K562 (cell line): ENCODE measurements at regions not wholly inside any gene's neighbourhood (a gene's known extent, or its start where the extent isn't known, plus 50 kb on each side); places are given as distances from the start of the nearest gene placed in this dataset.
"Not testable (repeated sequence)": the region's sequence is repeated elsewhere in the genome, so short reads cannot be mapped to it uniquely, and the experiment has no call there.

ENCODE experiments used
- ATAC-seq: fragments of 200-7000 bp; cut with Tn5 transposase; 3 replicates; pipeline ENCODE4 v1.9.1; 2020; ENCODE audit warnings: moderate library complexity
- BruUV-seq: library from RNA; stranded (reverse); fragments of 400-500 nt; replicated peaks from 2 replicates; lab custom pipeline; 2021; lab: Mats Ljungman, UMichigan
- CTCF ChIA-PET: fragments of 300-600 bp; formaldehyde crosslinking; extraction: SDS; loops from one replicate; lab custom pipeline; 2021; ENCODE audit warnings: low intra/inter-chr PET ratio; lab: Yijun Ruan, JAX
- POLR2A ChIA-PET: fragments of 300-600, 350-650 bp; sonication (Branson Sonifier 250); formaldehyde crosslinking; extraction: SDS; loops from one replicate; lab custom pipeline; 2021; ENCODE audit warnings: antibody characterized with exemption, inconsistent platforms; lab: Yijun Ruan, JAX
- DNase-seq, 4 experiments: peaks; one replicate each; pipeline versions ENCODE4 v3.0.0 to v3.0.0-alpha.2; 2011 to 2018; ENCODE audit warnings: low spot score in 3 of 4, mixed read lengths in 3 of 4; ENCODE audit errors: extremely low read depth in 1 of 4
- FAIRE-seq: peaks from 2 replicates; lab custom pipeline; 2011; peaks lifted over from hg19 to GRCh38; lab: Jason Lieb, UNC
- H2AFZ ChIP-seq: 2 replicates; pipeline ENCODE4 v1.6.0; 2011; ENCODE audit warnings: low read depth, low read length, control low read depth, inconsistent platforms
- H3K27ac ChIP-seq: fragments of 200-600 bp; 3 replicates; pipeline ENCODE4 v1.8.0; 2011; ENCODE audit warnings: low read depth, mild to moderate bottlenecking, control low read depth, inconsistent platforms, low read length, moderate library complexity, mixed read lengths; ENCODE audit errors: extremely low read depth
- H3K27me3 ChIP-seq, 2 experiments: fragments of 300-600 bp in 1 of 2; 2 replicates in 1 of 2; 3 replicates in 1 of 2; pipeline versions ENCODE4 v1.6.0 to v1.8.0; 2011; ENCODE audit warnings: inconsistent platforms in 2 of 2, low read length in 2 of 2, mild to moderate bottlenecking in 1 of 2, mixed read lengths in 1 of 2, moderate library complexity in 1 of 2; ENCODE audit not compliant: control insufficient read depth in 2 of 2, insufficient read depth in 2 of 2
- H3K36me3 ChIP-seq: fragments of 300-600 bp; 3 replicates; pipeline ENCODE4 v1.8.0; 2011; ENCODE audit warnings: mild to moderate bottlenecking, low read length, inconsistent platforms; ENCODE audit not compliant: control insufficient read depth, insufficient read depth
- H3K4me1 ChIP-seq, 2 experiments: fragments of 200-600 bp in 1 of 2; replicated peaks in 1 of 2; 2 replicates in 1 of 2; 3 replicates in 1 of 2; pipeline versions ENCODE4 v1.5.1 to v1.8.0; 2011; ENCODE audit warnings: inconsistent platforms in 2 of 2, low read length in 2 of 2, mild to moderate bottlenecking in 1 of 2, mixed read lengths in 1 of 2, moderate library complexity in 1 of 2; ENCODE audit not compliant: control insufficient read depth in 2 of 2, insufficient read depth in 2 of 2
- H3K4me2 ChIP-seq: 2 replicates; pipeline ENCODE4 v1.6.1; 2011; ENCODE audit warnings: low read length, control low read depth, inconsistent platforms, mixed read lengths; ENCODE audit not compliant: insufficient read depth
- H3K4me3 ChIP-seq: fragments of 200-600 bp; sonication (generic), shearing (Covaris generic); 2 replicates; pipeline ENCODE4 v1.5.1; 2016; ENCODE audit warnings: control low read depth, inconsistent platforms
- H3K79me2 ChIP-seq: fragments of 200-600 bp; 3 replicates; pipeline ENCODE4 v1.8.0; 2011; ENCODE audit warnings: low read length, inconsistent platforms; ENCODE audit not compliant: control insufficient read depth, insufficient read depth
- H3K9ac ChIP-seq, 2 experiments: 2 replicates each; pipeline versions ENCODE4 v1.6.0 to v1.6.1; 2011; ENCODE audit warnings: low read depth in 2 of 2, low read length in 2 of 2, control low read depth in 1 of 2, inconsistent platforms in 1 of 2, mild to moderate bottlenecking in 1 of 2, mixed read lengths in 1 of 2; ENCODE audit not compliant: insufficient read depth in 1 of 2
- H3K9me1 ChIP-seq: one replicate; pipeline ENCODE4 v1.6.0; 2011; ENCODE audit warnings: inconsistent platforms, mild to moderate bottlenecking, low read length, moderate library complexity; ENCODE audit not compliant: control insufficient read depth, insufficient read depth
- H3K9me3 ChIP-seq: replicated peaks from 2 replicates; pipeline ENCODE4 v1.5.1; 2011; ENCODE audit warnings: low read depth, low read length, inconsistent platforms; ENCODE audit not compliant: control insufficient read depth, insufficient read depth
- H4K20me1 ChIP-seq: replicated peaks from 2 replicates; pipeline ENCODE4 v1.6.1; 2011; ENCODE audit warnings: low read length, inconsistent platforms, mixed read lengths; ENCODE audit not compliant: control insufficient read depth, insufficient read depth
- WGBS: fragments of 100-300 bp; shearing (Covaris generic); methylation state at CpG from one replicate; pipeline ENCODE4 v1.1.6; 2016; ENCODE audit warnings: low coverage, mixed read lengths; ENCODE audit not compliant: insufficient coverage; ENCODE audit errors: missing lambda C conversion rate; 5-methylcytosine and 5-hydroxymethylcytosine counted together
- in situ Hi-C: fragments of 300-500 bp; cut with MboI; formaldehyde crosslinking; loops from 4 replicates; pipeline ENCODE4 v1.15.0; 2018; ENCODE audit warnings: inconsistent platforms, mixed read lengths
- intact Hi-C: fragments of 100-400 bp; cut with micrococcal nuclease; formaldehyde crosslinking; loops from 2 replicates; pipeline ENCODE4 v1.14.2; 2022

GRCh38 chr12:9470367-9470766, 137.3 kb downstream of the KLRB1 start:
- H3K4me1 ChIP-seq, H3K27ac ChIP-seq, H3K9me3 ChIP-seq, DNase-seq, BruUV-seq, H2AFZ ChIP-seq, H3K9ac ChIP-seq, H3K27me3 ChIP-seq, H4K20me1 ChIP-seq, H3K4me2 ChIP-seq, H3K4me3 ChIP-seq, CTCF ChIA-PET, intact Hi-C loops, ATAC-seq, H3K79me2 ChIP-seq, POLR2A ChIA-PET, H3K36me3 ChIP-seq, FAIRE-seq, H3K9me1 ChIP-seq: not testable (repeated sequence)
- in situ Hi-C loops: loop anchor here (5.0 to 25.0 kb wide), 2 partner anchors 127 to 242 kb away; no protein-coding TSS in a partner anchor
- no CpG with 5 or more reads among the region's 1 CpG for WGBS

- H3K36me3 ChIP-seq, H3K9me3 ChIP-seq, H3K4me3 ChIP-seq, ATAC-seq, H3K79me2 ChIP-seq, DNase-seq, H3K4me1 ChIP-seq, H3K9ac ChIP-seq, H3K27me3 ChIP-seq, POLR2A ChIA-PET, H3K27ac ChIP-seq, BruUV-seq, H3K9me1 ChIP-seq, CTCF ChIA-PET, H2AFZ ChIP-seq, H3K4me2 ChIP-seq, H4K20me1 ChIP-seq, FAIRE-seq: not testable (repeated sequence)
- in situ Hi-C loops (loop anchor here (5.0 to 25.0 kb wide), 2 partner anchors 127 to 242 kb away; no protein-coding TSS in a partner anchor), intact Hi-C loops (loop anchor here (10.0 kb wide), 2 partner anchors 95 to 135 kb away; no protein-coding TSS in a partner anchor)
- 0% methylated on average over 1 of the region's 1 CpG for WGBS
Measured at GRCh38 chr12:9469956-9470355, 137.8 kb downstream of the KLRB1 start.

GRCh38 chr12:9469463-9469862, 138.3 kb downstream of the KLRB1 start:
- H3K27ac ChIP-seq, DNase-seq, H2AFZ ChIP-seq, H3K4me2 ChIP-seq, H3K27me3 ChIP-seq, H3K9me3 ChIP-seq, BruUV-seq, H4K20me1 ChIP-seq, H3K9me1 ChIP-seq, FAIRE-seq, H3K4me3 ChIP-seq, H3K79me2 ChIP-seq, H3K9ac ChIP-seq, H3K4me1 ChIP-seq, H3K36me3 ChIP-seq, ATAC-seq: not testable (repeated sequence)
- in situ Hi-C loops: loop anchor here (25.0 kb wide), 1 partner anchor 243 kb away; no protein-coding TSS in a partner anchor
- POLR2A ChIA-PET: interaction anchor here (0.6 kb wide), 1 partner anchor 205 kb away, joined by 3 read pairs; no protein-coding TSS in a partner anchor
- intact Hi-C loops: loop anchor here (10.0 kb wide), 2 partner anchors 95 to 135 kb away; no protein-coding TSS in a partner anchor
- CTCF ChIA-PET: interaction anchor here (0.7 to 1.9 kb wide), 3 partner anchors 90 to 139 kb away, joined by 3 to 7 read pairs (median 4); no protein-coding TSS in a partner anchor
- 100% methylated on average over 1 of the region's 2 CpGs for WGBS
